ENCODE measurements at regions not wholly inside any gene's neighbourhood (a gene's known extent, or its start where the extent isn't known, plus 50 kb on each side); places are given as distances from the start of the nearest gene placed in this dataset.

- TF ChIP-seq PATZ1 (tag by site-specific recombination; IDR thresholded peaks at IDR 0.05): no peak
- TF ChIP-seq ZFP41 (tag by site-specific recombination; IDR thresholded peaks at IDR 0.05; ENCODE audit: borderline replicate concordance): no peak
- TF ChIP-seq ZNF768 (tag by site-specific recombination; IDR thresholded peaks at IDR 0.05): no peak
- TF ChIP-seq ZNF223 (tag by site-specific recombination; IDR thresholded peaks at IDR 0.05): no peak
Measured at GRCh38 chr2:8065191-8065590, 616.7 kb upstream of the ID2 start (continued).

DNA sequence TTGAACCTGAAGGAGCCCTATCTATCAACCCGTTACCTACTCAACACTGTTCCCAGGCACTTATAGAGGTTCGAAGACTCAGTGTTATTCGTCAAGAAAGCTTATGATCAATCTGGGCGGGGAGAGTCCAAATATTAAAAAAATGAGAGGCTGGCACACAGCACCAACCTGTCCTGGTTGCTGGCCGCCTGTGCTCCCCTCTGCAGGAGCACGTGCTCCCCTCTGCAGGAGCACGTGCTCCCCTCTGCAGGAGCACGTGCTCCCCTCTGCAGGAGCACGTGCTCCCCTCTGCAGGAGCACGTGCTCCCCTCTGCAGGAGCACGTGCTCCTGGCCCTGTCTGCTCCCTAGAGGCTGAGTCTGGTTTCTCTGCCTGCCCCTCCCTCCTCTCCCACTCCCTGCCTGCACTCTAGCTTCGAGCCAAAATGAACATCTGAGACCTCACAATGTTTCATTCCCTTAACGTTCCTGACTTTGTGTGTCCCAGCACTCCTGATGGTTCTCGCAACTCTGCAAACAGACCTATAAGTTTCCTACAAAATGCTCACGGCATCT lies 614.0 kb upstream of the ID2 start:
- Histone ChIP-seq H3K9me3 (ENCODE audit: control insufficient read depth, insufficient read depth, low read depth, low read length) (no peaks in the 10 kb centered on the region), H3K36me3 (ENCODE audit: control insufficient read depth in 2 of 2, insufficient read depth in 1 of 2, low read length in 2 of 2) (no peaks in the 10 kb centered on the region), H3K4me3 (ENCODE audit: low read depth, low read length) (no peak overlapping the region), H3K27ac (ENCODE audit: extremely low read depth, low read depth, low read length) (no peak overlapping the region), H3K4me1 (ENCODE audit: control insufficient read depth, insufficient read depth, low read length) (no peaks in the 10 kb centered on the region)
- no peak for TF ChIP-seq ZNF416 (tag by site-specific recombination; IDR thresholded peaks at IDR 0.05)
- TF ChIP-seq PRDM10 (tag by site-specific recombination; IDR thresholded peaks at IDR 0.05): no peak
- TF ChIP-seq ZNF664 (tag by site-specific recombination; IDR thresholded peaks at IDR 0.05): no peak
- TF ChIP-seq ZNF169 (tag by site-specific recombination; IDR thresholded peaks at IDR 0.05): no peak
- TF ChIP-seq ZNF121 (tag by site-specific recombination; IDR thresholded peaks at IDR 0.05): no peak
- no peak for TF ChIP-seq ZNF580 (tag by site-specific recombination; IDR thresholded peaks at IDR 0.05)
- TF ChIP-seq, protein P1, sequence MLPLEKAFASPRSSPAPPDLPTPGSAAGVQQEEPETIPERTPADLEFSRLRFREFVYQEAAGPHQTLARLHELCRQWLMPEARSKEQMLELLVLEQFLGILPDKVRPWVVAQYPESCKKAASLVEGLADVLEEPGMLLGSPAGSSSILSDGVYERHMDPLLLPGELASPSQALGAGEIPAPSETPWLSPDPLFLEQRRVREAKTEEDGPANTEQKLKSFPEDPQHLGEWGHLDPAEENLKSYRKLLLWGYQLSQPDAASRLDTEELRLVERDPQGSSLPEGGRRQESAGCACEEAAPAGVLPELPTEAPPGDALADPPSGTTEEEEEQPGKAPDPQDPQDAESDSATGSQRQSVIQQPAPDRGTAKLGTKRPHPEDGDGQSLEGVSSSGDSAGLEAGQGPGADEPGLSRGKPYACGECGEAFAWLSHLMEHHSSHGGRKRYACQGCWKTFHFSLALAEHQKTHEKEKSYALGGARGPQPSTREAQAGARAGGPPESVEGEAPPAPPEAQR (tag by site-specific recombination; IDR thresholded peaks at IDR 0.05): no peak
- TF ChIP-seq ZSCAN23 (tag by site-specific recombination; IDR thresholded peaks at IDR 0.05): no peak
- TF ChIP-seq, protein P2, sequence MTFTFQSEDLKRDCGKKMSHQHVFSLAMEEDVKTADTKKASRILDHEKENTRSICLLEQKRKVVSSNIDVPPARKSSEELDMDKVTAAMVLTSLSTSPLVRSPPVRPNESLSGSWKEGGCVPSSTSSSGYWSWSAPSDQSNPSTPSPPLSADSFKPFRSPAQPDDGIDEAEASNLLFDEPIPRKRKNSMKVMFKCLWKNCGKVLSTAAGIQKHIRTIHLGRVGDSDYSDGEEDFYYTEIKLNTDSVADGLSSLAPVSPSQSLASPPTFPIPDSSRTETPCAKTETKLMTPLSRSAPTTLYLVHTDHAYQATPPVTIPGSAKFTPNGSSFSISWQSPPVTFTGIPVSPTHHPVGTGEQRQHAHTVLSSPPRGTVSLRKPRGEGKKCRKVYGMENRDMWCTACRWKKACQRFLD (tag by site-specific recombination; IDR thresholded peaks at IDR 0.05): no peak
- no peak for TF ChIP-seq ZNF26 (tag by site-specific recombination; IDR thresholded peaks at IDR 0.05)
- no peak for TF ChIP-seq YY1 (tag by site-specific recombination; IDR thresholded peaks at IDR 0.05)
- TF ChIP-seq MEIS1 (CRISPR knock-in tag; IDR thresholded peaks at IDR 0.05; ENCODE audit: borderline replicate concordance): no peak
- ChIA-PET POLR2A (no interaction called here), CTCF (no interaction called here)
